Osteocyte (in vitro differentiated cells): ENCODE measurements at regions not wholly inside any gene's neighbourhood (a gene's known extent, or its start where the extent isn't known, plus 50 kb on each side); places are given as distances from the start of the nearest gene placed in this dataset.
"Not testable (repeated sequence)": the region's sequence is repeated elsewhere in the genome, so short reads cannot be mapped to it uniquely, and the experiment has no call there.

ENCODE experiments used
- DNase-seq: peaks from one replicate; pipeline ENCODE4 v3.0.0; 2021; ENCODE audit warnings: mixed read lengths; ENCODE audit not compliant: unreplicated experiment; ENCODE audit errors: extremely low spot score
- H3K27ac Mint-ChIP-seq: one replicate; pipeline ENCODE4 v1.8.0; 2021; ENCODE audit warnings: mild to moderate bottlenecking, mixed read lengths; ENCODE audit not compliant: unreplicated experiment
- H3K27me3 Mint-ChIP-seq: one replicate; pipeline ENCODE4 v1.8.0; 2021; ENCODE audit warnings: mixed read lengths; ENCODE audit not compliant: unreplicated experiment
- H3K36me3 Mint-ChIP-seq: one replicate; pipeline ENCODE4 v1.8.0; 2021; ENCODE audit warnings: mixed read lengths; ENCODE audit not compliant: unreplicated experiment
- H3K4me1 Mint-ChIP-seq: one replicate; pipeline ENCODE4 v1.8.0; 2021; ENCODE audit warnings: mixed read lengths; ENCODE audit not compliant: unreplicated experiment
- H3K4me3 Mint-ChIP-seq: one replicate; pipeline ENCODE4 v1.8.0; 2021; ENCODE audit warnings: mild to moderate bottlenecking, moderate library complexity, mixed read lengths; ENCODE audit not compliant: unreplicated experiment
- H3K9me3 Mint-ChIP-seq: one replicate; pipeline ENCODE4 v1.8.0; 2021; ENCODE audit warnings: mixed read lengths; ENCODE audit not compliant: unreplicated experiment

- DNase-seq, H3K27me3 Mint-ChIP-seq, H3K36me3 Mint-ChIP-seq, H3K4me1 Mint-ChIP-seq, H3K4me3 Mint-ChIP-seq, H3K27ac Mint-ChIP-seq: not testable (repeated sequence)
- H3K9me3 Mint-ChIP-seq = peaks cover 27% of the 10 kb centered on the region
Measured at GRCh38 chr21:9246010-9246409, 1275.4 kb upstream of the TPTE start.

GRCh38 chr21:9246481-9247289 is 1274.7 kb upstream of the TPTE start:
- H3K27me3 Mint-ChIP-seq, H3K4me1 Mint-ChIP-seq, H3K4me3 Mint-ChIP-seq, H3K27ac Mint-ChIP-seq, H3K36me3 Mint-ChIP-seq: not testable (repeated sequence)
- H3K9me3 Mint-ChIP-seq = peaks cover 27% of the 10 kb centered on the region
- peak; percentile 87 for DNase-seq

GRCh38 chr21:9247290-9247613 is 1274.1 kb upstream of the TPTE start:
- H3K4me3 Mint-ChIP-seq, H3K36me3 Mint-ChIP-seq, H3K4me1 Mint-ChIP-seq, H3K27me3 Mint-ChIP-seq, H3K27ac Mint-ChIP-seq: not testable (repeated sequence)
- DNase-seq = peak; percentile 65
- H3K9me3 Mint-ChIP-seq = peaks cover 27% of the 10 kb centered on the region

GRCh38 chr21:9247616-9248317 is 1273.6 kb upstream of the TPTE start:
- not testable (repeated sequence) for H3K4me3 Mint-ChIP-seq, H3K36me3 Mint-ChIP-seq, H3K27me3 Mint-ChIP-seq, H3K4me1 Mint-ChIP-seq, H3K27ac Mint-ChIP-seq
- peaks cover 27% of the 10 kb centered on the region for H3K9me3 Mint-ChIP-seq
- DNase-seq = peak; percentile 83
